ENCODE measurements at regions not wholly inside any gene's neighbourhood (a gene's known extent, or its start where the extent isn't known, plus 50 kb on each side); places are given as distances from the start of the nearest gene placed in this dataset.

GRCh38 chr3:139732729-139733128, 55.0 kb upstream of the NMNAT3 start:
- DNase-seq (ENCODE audit: low read depth): no peak

- DNase-seq (ENCODE audit: low read depth): no peak
Observed at GRCh38 chr3:139729300-139729699, 51.5 kb upstream of the NMNAT3 start.

GRCh38 chr3:139728414-139728813, 50.6 kb upstream of the NMNAT3 start:
- peak; percentile 36 for DNase-seq (ENCODE audit: low read depth)

All from Daoy (cell line).